Hematopoietic multipotent progenitor cell treated with erythropoietin and hydrocortisone succinate and interleukin-3 and kit ligand, for 4 days (in vitro differentiated cells): ENCODE measurements at regions not wholly inside any gene's neighbourhood (a gene's known extent, or its start where the extent isn't known, plus 50 kb on each side); places are given as distances from the start of the nearest gene placed in this dataset.

Source experiments
- DNase-seq: peaks from one replicate; pipeline ENCODE4 v3.0.0-alpha.2; 2015

DNA sequence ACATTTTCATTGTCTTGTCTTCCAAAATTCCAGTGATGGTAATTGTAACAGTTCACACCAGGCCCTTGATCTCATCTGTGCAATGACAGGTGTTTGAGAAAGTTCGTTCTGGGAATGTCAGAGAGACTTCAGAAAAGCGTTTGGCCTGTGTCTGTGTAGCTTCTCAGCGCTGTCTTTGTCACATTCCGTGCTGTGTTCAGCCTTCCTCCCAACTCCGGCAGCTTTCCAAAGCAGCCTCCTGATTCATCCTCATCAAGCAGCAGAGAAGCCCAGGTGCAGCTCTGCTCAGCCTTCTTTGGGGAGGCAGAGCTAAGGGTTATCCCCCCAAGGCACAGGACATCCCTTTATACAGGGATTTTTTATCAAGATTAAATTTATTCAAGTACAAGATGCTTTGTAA, 494.0 kb upstream of the SUCLG2 start:
- DNase-seq = no peak

DNA sequence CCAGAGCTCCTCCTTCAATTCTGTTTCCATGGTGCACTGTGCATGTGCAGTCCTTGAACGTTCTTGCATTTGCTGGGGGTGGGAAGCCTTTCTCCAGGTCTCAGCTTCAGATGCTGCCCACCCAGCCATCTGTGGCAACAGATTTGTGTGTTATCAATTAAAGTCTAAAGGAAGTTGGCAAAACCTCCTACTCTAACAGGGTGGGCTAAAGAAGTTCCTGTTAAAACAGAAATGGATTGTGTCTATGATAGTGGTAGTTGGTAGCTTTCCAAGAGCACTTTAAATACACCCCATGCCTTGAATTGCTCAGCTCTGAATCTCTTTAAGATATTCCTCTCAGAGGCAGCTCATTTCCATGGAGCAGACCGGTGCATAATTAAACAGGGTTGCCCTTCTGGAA, 488.0 kb upstream of the SUCLG2 start:
- DNase-seq = no peak

DNA sequence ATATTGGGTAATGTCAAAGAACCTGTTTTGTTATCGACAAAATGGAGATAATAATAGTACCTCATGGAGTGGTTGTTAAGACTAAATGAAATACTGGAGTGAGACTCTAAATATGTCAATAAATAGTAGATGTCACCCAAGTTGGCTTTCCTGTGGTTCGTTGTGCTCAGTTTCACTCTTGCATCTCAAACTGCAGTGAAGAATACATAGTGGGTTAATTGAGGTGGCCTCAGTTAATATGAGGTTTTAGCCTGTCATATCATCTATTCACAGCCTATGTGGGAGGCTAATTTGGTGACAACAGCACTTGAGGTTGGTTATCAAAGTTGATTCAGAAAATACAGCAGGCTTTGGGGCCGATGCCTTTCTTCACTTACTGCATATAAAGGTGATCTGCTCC, 485.5 kb upstream of the SUCLG2 start:
- no peak for DNase-seq

DNA sequence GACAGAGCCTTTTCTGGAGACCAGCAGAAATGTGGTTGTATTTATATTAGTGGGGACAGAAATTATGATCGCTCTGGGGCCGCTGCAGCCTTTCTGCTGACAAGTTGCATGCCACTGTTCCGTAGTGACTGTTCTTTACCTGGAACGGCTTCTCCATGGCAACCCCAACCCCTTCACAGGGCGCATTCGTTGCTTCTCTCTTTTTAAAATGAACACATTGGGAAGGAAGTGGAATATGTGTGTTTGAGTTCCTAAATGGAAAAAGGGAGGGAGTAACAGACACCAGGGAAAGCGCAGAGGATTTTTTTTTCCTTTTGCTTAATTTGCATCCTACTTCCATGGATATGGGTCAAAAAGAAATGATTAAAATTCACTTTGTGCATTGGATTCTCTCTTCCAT, 482.0 kb upstream of the SUCLG2 start:
- no peak for DNase-seq

DNA sequence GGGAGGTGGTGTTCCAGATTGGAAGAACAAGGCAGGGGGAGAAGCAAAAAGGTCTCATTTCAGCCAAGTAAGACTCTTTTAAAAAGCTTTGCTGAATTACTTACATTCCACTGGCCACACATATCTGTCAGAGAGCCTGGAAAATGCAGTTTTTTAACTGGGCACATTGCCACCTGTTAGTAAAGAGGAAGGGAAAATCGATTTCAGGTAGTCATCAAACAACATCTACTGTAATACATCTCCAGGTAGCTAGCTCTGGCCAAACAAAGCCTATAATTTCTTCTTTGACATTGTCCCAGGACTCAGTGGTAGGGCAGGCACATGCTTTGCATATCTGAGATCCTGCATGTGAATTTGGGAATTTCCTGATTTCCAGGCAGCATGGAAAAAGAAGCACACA, 480.7 kb upstream of the SUCLG2 start:
- no peak for DNase-seq

DNA sequence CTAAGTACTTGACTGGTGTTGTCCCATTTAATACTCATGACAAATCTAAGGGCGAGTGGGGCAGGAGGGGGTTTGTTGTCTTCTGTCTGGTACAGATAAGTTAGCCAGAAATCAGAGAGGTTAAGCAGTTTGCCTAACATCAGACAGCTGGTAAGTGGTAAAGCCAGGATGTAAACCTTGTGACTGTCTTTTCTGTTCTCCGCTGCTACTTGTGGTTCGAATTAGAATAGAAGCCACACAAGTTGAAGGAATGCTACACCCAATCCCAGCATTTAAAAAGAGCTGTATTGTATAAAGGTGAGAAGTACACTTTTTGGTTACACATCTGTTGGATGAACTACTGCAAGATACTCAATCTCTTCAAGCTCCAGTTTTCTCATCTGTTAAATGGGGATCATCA, 474.7 kb upstream of the SUCLG2 start:
- no peak for DNase-seq

DNA sequence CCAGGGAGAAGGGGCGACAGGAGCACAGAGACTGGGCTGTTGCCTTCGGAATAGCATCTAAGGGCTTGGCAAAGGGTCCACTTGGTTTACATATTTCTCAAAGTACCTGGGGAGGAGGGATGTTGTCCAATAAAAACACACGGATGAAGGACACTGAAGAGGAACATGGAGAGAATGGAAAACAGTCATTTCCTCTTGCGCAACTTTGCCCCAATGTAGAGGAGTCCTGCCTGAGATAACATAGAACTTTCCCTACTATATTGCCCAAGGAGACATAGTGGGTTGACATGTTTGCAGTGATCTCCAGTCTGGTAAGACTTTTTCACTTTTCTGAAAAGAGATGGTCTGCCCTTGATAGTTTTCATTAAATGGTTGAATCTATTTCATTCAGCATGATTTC, 468.8 kb upstream of the SUCLG2 start:
- DNase-seq = no peak

DNA sequence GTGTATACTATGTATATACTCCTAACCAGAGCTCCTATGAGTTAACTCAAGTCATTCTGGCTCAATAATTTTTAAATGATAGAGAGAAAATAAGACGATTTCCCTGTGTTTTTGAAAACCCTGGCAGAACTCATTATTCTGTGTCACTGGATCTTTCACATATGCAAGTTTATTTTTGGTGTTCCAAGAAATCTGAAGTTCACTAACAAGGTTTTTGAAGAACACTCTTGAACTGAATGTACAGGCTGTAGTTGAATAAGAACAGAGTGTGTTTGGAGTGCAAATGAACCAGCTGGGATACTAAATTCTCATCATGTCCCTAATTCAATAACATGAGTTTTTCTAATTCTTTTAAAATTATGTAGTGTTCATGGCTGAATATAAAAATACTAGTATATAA, 466.9 kb upstream of the SUCLG2 start:
- no peak for DNase-seq

DNA sequence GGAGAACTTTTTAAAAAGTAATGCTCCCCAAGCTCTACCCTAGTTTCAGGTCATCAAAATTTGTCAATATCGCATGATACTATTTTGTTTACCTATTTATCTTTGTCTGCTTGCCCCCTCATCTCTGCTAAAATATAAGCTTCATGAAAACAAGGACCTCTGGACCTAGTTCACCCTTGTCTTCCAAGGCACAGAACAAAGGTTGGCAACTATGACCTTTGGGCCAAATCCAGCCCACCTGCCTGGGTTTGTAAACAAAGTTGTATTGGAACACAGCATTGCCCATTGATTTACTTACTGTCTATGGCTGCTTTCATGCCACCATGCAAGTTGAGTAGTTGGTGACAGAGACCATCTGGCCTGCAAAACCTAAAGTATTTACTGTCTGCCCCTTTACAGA, 462.2 kb upstream of the SUCLG2 start:
- DNase-seq = no peak

DNA sequence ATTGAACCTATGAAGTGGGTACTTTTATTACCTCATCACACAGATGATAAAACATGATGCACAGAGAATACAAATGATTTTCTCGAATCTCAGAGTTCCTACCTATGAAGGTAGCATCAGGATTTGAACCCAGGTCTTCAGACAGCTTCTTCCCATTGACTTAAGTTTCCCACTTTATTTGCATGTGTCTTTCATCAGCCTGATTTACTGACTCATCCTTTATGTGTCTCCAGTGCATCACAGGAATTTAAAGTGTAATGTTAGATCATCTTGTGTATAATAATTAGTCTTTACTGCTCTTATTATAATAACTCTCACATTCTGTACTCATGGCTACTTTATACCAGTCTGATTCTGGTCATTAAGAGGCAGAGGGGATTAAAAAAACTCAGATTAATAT, 449.4 kb upstream of the SUCLG2 start:
- DNase-seq = no peak

DNA sequence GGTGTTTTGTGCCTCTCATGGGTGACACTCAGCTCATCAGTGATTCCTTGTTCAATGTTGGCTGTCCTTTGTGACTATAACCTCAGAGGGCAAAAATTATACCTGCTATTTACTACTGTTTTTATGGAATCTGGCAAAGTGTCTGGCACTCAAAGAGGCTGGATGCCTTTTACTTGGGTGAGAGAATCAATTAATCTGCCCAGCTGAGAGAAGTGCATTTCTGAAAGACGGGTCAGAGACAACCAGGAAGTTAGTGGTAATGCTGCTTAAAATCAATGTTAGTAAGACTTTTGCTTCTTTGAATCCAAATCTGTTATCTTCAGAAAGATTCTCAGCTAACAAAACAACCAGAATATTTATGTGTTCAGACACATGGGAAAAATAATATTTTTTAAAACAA, 436.2 kb upstream of the SUCLG2 start:
- DNase-seq = no peak

DNA sequence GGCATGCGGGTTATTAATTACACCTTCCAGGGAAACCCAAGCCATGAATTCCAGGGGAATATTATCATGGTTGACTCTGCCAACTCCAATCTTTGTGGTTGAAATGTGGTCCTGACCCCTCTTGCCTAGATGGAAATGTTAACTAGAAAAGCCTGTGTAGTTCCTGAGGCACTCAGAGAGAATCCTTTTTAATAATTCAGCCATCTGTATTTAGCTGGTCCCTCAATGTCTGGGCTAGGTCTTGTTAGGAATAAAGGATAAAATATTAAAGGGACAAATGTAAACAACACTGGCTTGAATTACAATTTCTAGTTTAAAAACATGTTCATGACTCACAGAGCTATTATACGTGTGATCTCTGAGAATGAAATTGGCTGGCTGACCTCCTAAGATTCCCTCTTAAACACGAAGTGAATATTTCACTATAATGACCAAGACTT, 435.2 kb upstream of the SUCLG2 start:
- DNase-seq = no peak

DNA sequence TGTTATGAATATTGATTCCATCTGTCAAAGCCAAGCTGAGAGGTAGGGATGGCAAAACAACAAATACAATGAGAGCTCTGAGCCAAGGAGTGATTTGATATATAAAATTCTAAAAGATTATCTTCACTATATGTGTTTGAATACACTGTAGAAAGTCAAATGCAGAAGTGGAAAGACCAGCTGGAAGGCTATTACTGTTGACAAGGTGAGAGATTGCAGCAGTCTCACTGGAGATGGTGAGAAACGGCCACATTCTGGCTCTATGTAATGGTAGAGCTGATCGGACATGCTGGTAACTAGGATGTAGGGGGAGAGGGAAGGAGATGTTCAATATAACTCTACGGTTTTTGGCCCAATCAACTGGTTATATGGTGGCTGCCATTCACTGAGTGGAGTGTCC, 434.2 kb upstream of the SUCLG2 start:
- no peak for DNase-seq

DNA sequence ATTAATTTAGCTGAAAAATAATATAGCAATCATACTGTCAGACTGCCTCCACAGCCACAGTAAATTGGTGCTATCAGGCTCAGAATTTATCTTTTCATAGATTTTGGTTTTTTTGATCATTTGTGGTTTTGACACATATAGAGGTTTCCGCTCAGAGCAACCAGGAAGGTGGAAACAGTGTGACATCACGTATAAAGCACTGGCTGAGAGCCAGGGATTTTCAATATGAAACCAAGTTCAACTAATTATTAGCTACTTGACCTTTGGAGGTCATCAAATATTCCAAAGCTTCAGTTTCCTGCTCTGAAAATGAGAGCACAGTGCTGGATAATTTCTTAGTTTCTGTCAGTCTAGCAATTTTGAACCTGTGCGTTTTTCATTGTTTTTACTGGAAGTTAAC, 433.8 kb upstream of the SUCLG2 start:
- DNase-seq = no peak

DNA sequence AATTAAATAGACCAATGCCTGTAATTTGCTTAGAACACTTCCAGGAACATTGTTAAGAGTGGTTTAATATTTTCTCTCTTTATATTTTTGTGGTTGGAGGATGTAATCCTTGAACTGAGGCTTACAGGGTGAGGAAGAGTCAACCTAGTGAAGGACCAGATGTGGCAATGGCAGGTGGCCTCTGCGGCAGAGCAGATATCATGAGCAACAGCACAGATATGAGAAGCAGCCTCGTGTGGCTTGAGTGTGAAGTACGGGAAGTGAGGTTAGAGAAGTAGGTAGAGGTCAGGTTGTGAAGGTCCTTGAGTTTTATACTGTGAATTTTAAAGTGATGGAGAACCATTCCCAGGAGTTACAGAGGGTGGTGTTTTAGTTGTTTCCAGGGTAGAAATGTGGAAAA, 417.6 kb upstream of the SUCLG2 start:
- DNase-seq = no peak

DNA sequence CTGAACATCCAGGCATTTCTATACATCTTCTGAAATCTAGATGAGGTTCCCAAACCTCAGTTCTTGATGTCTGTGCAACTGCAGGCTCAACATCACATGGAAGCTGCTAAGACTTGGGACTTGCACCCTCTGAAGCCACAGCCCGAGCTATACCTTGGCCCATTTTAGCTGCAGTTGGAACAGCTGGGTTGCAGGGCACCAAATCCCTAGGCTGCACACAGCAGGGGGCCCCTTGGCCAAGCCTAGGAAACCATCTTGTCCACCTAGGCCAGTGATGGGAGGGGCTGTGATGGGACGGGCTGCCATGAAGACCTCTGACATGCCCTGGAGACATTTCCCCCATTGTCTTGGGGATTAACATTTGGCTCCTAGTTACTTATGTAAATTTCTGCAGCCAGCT, 415.8 kb upstream of the SUCLG2 start:
- DNase-seq = no peak

DNA sequence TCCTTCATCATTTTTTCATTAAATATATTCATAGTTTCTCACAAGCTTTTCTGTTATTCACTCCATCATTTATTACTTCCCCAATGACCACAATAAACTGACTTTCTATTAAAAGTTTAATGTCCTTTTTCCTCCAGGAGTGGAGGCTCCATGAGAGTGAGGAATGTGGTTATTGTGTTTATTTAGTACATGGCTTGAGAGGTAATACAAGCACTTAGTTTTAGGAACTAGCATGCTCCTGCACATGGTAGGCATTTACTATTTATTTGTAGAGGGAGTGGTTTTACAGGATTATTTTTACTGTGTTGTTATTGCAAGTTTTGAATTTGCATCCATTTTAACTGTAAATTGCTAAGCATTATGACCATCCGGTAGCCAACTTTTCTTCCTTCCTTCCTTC, 412.9 kb upstream of the SUCLG2 start:
- DNase-seq = no peak

DNA sequence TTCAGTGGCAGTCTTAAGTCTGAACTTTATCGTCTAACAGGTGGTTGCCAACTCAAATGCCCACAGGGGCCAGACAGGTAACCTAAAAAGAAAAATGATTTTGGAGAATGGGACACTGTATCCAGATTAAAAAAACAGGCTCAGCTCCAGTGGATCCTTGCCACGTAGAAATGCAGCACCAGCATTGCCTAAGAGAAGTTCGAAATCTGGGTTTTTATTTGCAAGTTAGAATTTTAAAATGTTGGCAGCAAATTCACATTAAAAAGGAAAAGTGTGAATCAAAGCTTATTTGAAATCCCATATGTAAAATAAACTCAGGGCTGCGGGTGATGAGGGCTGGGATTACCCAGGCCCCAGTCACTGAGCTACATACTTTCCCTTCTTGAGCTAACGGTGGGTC, 408.5 kb upstream of the SUCLG2 start:
- DNase-seq = no peak

DNA sequence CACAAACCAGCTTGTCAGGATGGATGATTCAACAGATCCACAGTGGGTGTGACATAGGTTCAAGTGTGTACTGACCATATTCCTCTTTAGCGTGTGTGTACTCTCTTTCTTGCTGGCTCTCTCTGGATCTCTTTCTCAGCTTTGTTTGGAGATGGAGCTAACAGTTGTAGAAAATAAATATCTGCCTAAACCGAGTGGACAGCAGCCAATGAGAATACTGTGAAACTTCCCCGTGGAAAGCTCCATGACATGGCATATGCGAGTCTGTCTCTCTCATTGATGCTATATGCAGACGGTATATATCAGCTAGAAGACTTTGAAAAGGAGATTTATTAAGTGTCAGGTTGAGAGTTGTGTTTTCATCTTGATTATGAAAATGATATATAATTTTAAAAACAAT, 406.5 kb upstream of the SUCLG2 start:
- DNase-seq = no peak

DNA sequence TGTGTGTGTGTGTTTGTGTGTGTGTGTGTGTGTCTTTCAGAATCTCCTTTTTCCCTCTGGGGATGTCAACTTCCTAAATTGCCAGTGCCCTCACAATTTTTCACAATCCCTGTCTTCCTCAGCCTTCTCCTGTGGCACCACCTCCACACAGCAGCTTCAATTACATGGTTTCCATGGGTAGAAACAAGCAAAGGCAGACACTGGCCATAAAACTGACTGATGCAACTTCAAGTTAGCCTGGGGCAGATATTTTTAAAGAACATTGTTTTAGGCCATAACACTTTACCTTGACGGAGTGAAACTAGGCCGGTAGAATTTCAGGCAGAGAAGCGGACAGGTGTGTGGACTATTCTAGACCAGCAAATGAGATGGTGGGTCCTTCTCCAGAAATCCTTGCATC, 405.8 kb upstream of the SUCLG2 start:
- DNase-seq = no peak

DNA sequence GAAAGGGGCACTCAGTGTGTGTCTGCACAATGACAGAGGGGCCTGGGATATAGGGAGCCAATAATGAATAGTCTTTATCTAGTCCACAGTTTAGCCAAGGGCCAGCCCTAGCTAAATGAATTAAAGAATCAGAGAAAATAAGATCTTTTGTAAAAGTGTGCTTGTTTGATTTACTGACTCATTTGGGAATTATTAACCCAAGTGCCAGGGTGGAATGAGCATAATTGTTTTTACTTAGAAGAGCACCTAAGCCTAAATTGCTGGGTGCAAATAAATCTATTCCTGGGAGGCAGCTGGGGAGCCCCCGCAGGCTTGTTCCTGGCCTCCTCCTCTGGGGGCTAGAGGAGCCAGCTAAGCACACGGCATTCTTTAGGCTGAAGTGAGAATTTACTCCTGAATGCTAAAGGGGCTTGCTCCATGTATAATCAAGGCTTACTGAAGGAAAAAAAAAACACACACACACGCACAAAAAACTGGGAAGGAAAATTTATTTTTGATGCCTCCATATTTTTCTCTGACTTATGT, 405.3 kb upstream of the SUCLG2 start:
- no peak for DNase-seq

DNA sequence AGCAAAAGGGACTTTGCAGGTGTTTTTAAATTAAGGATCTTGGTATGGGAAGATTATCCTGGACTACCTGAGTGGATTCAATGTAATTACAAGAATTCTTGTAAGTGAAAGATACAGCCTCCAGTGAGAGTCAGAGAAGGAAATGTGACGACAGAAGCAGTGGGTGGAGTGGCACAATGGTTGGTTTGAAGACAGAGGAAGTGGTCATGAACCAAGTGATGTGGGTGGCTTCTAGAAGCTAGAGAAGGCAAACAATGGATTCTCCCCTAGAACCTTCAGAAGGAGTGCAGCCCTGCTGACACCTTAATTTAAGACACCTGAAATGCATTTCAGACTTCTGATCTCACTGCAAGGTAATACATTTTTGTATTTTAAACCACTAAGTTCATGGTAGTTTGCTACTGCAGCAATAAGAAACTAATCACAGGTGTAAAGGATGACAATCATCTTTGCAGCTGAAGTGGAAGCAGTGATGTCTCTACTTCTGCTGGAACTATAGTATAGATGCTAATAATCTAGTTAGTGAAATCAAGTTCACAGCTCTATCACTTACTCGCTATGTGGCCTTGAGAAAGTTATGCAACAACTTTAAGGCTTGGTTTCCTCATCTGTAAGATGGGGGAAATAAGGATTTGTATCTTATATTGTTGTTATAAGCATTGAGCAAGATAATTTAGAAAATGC, 403.4 kb upstream of the SUCLG2 start:
- DNase-seq = no peak

DNA sequence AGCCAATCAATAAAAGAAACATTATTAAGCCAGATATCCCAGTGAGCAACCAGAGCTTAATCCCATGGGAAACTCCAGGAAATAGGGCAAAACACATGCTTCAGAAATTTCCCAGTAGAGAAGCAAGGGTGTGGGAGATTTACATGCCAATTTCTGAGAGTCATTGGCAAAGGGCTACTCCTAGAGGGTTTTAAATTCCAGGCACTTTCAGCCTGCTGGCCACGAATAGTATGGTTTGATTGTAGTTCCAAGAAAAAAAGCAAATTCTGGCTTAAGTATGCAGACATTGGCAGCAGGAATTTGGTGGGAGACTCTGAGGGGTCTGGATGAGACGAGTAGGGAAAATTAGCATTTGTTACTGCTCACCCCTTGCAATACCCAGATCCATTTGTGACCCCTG, 402.1 kb upstream of the SUCLG2 start:
- DNase-seq = no peak

DNA sequence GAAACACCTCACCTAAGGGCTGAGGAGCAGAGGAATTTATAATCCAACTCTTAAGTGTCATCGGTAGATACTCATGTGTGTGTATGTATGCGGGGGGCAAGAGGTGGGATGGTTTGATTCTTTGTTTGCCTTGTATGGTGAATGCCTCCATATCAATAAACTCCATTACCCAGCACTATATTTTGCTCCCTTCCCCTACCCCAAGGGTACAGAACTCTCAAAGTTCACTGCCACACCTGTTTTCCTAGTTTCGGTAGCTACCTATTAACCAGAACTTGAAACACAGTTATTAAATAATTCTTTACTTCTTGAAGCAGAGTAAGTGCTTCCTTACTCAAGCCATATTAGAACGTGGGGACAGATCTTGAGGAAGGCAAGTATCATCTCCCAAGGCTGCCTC, 400.8 kb upstream of the SUCLG2 start:
- no peak for DNase-seq

DNA sequence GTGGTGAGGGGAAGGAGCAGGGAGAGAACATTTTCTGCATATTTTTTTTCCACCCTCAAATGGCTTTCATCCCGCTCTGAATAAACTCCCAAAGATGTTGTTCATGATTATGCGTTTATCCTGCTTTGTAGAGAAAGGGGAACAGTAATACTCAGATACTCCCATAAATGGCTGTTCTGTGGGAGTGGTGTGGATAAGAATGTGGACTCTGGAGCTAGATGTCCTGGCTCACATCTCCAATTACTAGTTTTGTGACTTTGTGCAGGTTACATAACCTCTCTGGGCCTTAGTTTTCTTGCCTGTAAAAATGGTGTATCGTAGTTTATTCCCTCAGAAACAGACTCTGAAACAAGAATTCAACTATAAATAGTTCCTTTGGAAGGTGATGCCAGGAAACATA, 395.4 kb upstream of the SUCLG2 start:
- DNase-seq = no peak

DNA sequence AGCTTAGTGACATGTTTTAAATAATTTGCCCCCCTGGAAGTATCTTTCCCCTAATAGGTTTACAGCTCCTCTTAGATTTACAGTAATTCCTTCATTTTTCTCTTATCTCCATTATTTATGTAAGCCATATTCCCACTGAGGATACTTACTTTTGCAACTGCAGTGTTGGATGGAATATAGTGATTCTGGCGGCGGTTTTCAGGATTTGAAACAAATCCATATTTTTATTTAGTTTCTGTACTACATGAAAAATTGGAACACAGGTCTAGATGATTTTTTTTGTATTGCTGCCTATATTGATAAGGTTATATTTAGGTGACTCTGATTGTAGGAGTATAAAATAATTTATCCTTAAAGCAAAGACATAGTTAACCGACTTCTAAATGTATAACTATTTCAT, 391.6 kb upstream of the SUCLG2 start:
- no peak for DNase-seq
